ENCODE measurements at regions not wholly inside any gene's neighbourhood (a gene's known extent, or its start where the extent isn't known, plus 50 kb on each side); places are given as distances from the start of the nearest gene placed in this dataset.

DNA sequence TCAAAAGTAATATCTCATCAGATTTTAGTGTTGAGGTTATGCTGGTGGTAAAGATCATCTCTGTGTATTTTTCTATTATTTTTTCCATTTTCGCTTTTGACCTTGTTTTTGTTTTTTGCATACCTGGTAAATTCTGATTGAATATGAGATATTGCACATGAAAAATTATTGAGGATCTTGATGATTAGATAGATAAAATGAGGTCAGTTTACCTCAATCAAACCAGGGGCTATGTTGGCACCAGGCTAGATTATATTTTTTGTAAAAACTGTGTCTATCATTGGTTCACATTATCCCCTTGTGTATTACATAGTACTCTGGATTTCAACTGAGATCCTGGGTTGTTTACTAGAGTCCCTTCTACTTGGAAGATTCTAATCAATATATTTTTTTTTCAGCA is 774.9 kb upstream of the ZNF608 start:
- TF ChIP-seq EZH2phosphoT487 (IDR thresholded peaks at IDR 0.05; ENCODE audit: borderline replicate concordance, low read depth, low read length) = no peak
- TF ChIP-seq, protein P1, sequence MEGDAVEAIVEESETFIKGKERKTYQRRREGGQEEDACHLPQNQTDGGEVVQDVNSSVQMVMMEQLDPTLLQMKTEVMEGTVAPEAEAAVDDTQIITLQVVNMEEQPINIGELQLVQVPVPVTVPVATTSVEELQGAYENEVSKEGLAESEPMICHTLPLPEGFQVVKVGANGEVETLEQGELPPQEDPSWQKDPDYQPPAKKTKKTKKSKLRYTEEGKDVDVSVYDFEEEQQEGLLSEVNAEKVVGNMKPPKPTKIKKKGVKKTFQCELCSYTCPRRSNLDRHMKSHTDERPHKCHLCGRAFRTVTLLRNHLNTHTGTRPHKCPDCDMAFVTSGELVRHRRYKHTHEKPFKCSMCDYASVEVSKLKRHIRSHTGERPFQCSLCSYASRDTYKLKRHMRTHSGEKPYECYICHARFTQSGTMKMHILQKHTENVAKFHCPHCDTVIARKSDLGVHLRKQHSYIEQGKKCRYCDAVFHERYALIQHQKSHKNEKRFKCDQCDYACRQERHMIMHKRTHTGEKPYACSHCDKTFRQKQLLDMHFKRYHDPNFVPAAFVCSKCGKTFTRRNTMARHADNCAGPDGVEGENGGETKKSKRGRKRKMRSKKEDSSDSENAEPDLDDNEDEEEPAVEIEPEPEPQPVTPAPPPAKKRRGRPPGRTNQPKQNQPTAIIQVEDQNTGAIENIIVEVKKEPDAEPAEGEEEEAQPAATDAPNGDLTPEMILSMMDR (conservative IDR thresholded peaks at IDR 0.05; ENCODE audit: low read length) = no peak
